ENCODE measurements at regions not wholly inside any gene's neighbourhood (a gene's known extent, or its start where the extent isn't known, plus 50 kb on each side); places are given as distances from the start of the nearest gene placed in this dataset.

- H3K9ac ChIP-seq (ENCODE audit: low read length): no peak overlapping the region
- no peaks in the 10 kb centered on the region for H3K36me3 ChIP-seq (ENCODE audit: control insufficient read depth in 1 of 2, insufficient read depth in 2 of 2, low read length in 2 of 2)
- RAD21 ChIA-PET (ENCODE audit: low non-redundant PET in 1 of 2, low total read pairs in 2 of 2, uncharacterized antibody in 2 of 2, unreplicated experiment in 2 of 2): no interaction called here
- no peaks in the 10 kb centered on the region for H4K20me1 ChIP-seq (ENCODE audit: insufficient read depth)
- H3K4me2 ChIP-seq (ENCODE audit: low read length): no peak overlapping the region
- no peak for DNase-seq (ENCODE audit: low read depth, low spot score)
- H3K4me3 ChIP-seq (replicated peaks in 1 of 2; ENCODE audit: low read depth in 1 of 2, low read length in 2 of 2): no peak overlapping the region
- H3K27ac ChIP-seq (ENCODE audit: low read depth, low read length): no peak overlapping the region
- POLR2A ChIA-PET: no interaction called here
- no peak overlapping the region for H2AFZ ChIP-seq (ENCODE audit: low read depth, low read length, poor library complexity, severe bottlenecking)
- intact Hi-C loops (cut with micrococcal nuclease): no loop called here
- H3K4me1 ChIP-seq (ENCODE audit: control insufficient read depth in 1 of 2, insufficient read depth in 2 of 2, low read length in 2 of 2): no peaks in the 10 kb centered on the region
- no peak for ATAC-seq
- no peaks in the 10 kb centered on the region for H3K9me2 ChIP-seq (ENCODE audit: insufficient read depth)
- no TSS peak for BruUV-seq (replicated peaks)
- no peaks in the 10 kb centered on the region for H3K79me2 ChIP-seq (ENCODE audit: insufficient read depth, low read length)
- H3K9me3 ChIP-seq (ENCODE audit: control insufficient read depth in 1 of 2, insufficient read depth in 1 of 2, low read depth in 1 of 2, low read length in 2 of 2): no peaks in the 10 kb centered on the region
- H3K27me3 ChIP-seq (ENCODE audit: insufficient read depth, low read length): peaks cover 17% of the 10 kb centered on the region
- CTCF ChIA-PET: no interaction called here
- TF ChIP-seq, protein P1, sequence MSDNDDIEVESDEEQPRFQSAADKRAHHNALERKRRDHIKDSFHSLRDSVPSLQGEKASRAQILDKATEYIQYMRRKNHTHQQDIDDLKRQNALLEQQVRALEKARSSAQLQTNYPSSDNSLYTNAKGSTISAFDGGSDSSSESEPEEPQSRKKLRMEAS (IDR thresholded peaks at IDR 0.05): no peak
- TF ChIP-seq YY1 (IDR thresholded peaks at IDR 0.05; ENCODE audit: extremely low read depth, insufficient replicate concordance, low read depth, low read length) (no peak), EZH2 (IDR thresholded peaks at IDR 0.05) (no peak), TCF7L2 (IDR thresholded peaks at IDR 0.05; ENCODE audit: borderline replicate concordance, extremely low read depth, insufficient read depth, insufficient read length) (no peak), RAD21 (IDR thresholded peaks at IDR 0.05; ENCODE audit: low read depth) (no peak), ELF1 (IDR thresholded peaks at IDR 0.05; ENCODE audit: borderline replicate concordance, low read depth) (no peak), SIN3A (IDR thresholded peaks at IDR 0.05; ENCODE audit: low read depth) (no peak), JUND (IDR thresholded peaks at IDR 0.05) (no peak), SRF (IDR thresholded peaks at IDR 0.05; ENCODE audit: low read depth) (no peak), EGR1 (IDR thresholded peaks at IDR 0.05; ENCODE audit: low read depth) (no peak), CTCF (IDR thresholded peaks at IDR 0.05 in 2 of 3, conservative IDR thresholded peaks at IDR 0.05 in 1 of 3; ENCODE audit: borderline replicate concordance in 1 of 3, insufficient read depth in 1 of 3, low read depth in 2 of 3, low read length in 2 of 3) (no peak)
These were observed 673.2 kb downstream of the BRD1 start for GRCh38 chr22:49154433-49154832.
